ENCODE measurements at regions not wholly inside any gene's neighbourhood (a gene's known extent, or its start where the extent isn't known, plus 50 kb on each side); places are given as distances from the start of the nearest gene placed in this dataset.
A peak's percentile ranks its signal among the peaks of the same experiment; 100 is the strongest.

DNA sequence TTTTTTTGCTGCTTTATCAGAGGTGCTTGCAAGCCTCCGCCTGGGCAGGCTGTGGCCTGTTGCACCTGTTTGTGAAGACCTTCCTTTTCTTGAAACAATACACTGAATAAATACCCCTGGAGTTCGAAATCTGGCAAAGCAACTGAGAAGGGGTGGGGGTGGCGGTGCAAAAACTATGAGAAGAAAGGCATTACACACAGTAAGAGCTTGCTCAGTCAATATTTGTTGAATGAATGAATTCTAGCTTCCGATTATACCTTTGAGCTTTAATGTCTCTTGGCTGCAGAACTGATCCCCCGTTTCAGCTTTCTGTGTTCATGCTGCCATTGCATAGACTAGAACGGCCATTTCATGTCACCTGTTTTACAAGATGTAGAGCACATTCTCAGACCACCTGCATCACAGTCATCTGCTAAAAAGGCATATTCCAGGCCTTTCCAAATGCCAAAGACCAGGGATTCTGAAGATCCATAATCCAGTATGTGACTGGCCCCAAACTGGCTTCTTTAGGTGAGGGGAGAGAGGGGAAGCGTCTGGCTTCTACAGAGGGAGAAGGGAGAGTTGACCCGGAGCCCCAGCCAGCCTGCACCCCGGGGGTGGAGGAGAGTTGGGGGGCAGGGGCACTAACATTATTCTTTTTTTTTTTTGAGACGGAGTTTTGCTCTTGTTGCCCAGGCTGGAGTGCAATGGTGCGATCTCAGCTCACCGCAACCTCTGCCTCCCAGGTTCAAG lies 111.5 kb downstream of the ETS2 start:
- H3K9me3 ChIP-seq (ENCODE audit: control insufficient read depth in 4 of 4, low read length in 3 of 4) = no peaks in the 10 kb centered on the region
- no peaks in the 10 kb centered on the region for H3K27me3 ChIP-seq (ENCODE audit: control insufficient read depth in 4 of 4, insufficient read depth in 4 of 4, low read length in 3 of 4)
- DNase-seq (ENCODE audit: low spot score) = no peak
- H3K36me3 ChIP-seq (ENCODE audit: control insufficient read depth in 4 of 4, insufficient read depth in 3 of 4, low read depth in 1 of 4, low read length in 3 of 4) = no peaks in the 10 kb centered on the region
- peaks cover 0 to 32% (median 16%) of the 10 kb centered on the region in 4 donors for H3K4me1 ChIP-seq (ENCODE audit: control insufficient read depth in 4 of 4, insufficient read depth in 4 of 4, low read length in 3 of 4)
- H3K9ac ChIP-seq (ENCODE audit: low read depth in 1 of 2, low read length in 2 of 2) = peak overlapping the region in 1 of 2 donors; percentile 27
- H3K4me3 ChIP-seq (ENCODE audit: low read depth in 1 of 3, low read length in 3 of 3) = no peak overlapping the region
- peak overlapping the region in 1 of 2 donors; percentile 72 for H3K27ac ChIP-seq (ENCODE audit: low read depth in 1 of 2, low read length in 2 of 2)
- WGBS = 67% methylated on average over 12 of the region's 12 CpGs
- TF ChIP-seq RXRA (IDR thresholded peaks at IDR 0.05) = peak in 1 of 2 donors; percentile 32
- TF ChIP-seq YY1 (IDR thresholded peaks at IDR 0.05) = peak; percentile 36
- no peak for TF ChIP-seq REST (IDR thresholded peaks at IDR 0.05)
- peak in 1 of 2 donors; percentile 33 for TF ChIP-seq HNF4A (conservative IDR thresholded peaks at IDR 0.05)

DNA sequence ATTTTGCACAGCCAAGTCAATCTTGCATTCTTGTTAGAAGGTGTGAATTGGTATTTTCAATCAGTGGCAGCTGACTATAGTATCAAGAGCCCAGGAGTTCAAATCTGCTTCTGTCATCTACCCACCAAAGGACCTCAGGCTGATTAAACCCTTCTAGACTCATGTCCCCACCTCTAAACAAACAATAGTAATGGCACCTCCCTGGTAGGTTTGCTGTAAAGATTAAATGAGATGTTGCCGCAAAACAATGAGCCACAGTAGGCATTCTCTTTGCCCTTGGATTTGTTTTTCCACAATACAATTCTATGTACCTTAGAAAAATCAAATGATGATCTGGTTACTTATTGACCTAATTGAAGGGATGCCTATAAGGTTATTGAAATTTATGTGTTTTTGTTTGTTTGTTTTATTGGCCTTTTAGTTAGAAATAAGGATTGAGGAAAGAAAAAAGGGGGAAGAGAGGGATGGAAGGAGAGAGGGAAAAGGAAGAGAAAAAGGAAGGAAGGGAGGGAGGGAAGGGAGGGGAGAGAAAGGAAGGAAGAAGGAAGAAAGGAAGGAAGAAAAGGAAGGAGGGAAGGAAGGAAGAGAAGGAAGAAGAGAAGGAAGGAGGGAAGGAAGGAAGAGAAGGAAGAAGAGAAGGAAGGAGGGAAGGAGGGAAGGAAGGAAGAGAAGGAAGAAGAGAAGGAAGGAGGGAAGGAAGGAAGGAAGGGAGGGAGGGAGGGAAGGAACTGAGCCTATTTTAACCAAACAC lies 110.7 kb downstream of the ETS2 start:
- H3K27ac ChIP-seq (ENCODE audit: low read depth in 1 of 2, low read length in 2 of 2) = no peak overlapping the region
- no peak overlapping the region for H3K9ac ChIP-seq (ENCODE audit: low read depth in 1 of 2, low read length in 2 of 2)
- no peak for DNase-seq (ENCODE audit: low spot score)
- H3K27me3 ChIP-seq (ENCODE audit: control insufficient read depth in 4 of 4, insufficient read depth in 4 of 4, low read length in 3 of 4) = no peaks in the 10 kb centered on the region
- H3K9me3 ChIP-seq (ENCODE audit: control insufficient read depth in 4 of 4, low read length in 3 of 4) = no peaks in the 10 kb centered on the region
- WGBS = 82% methylated on average over 1 of the region's 1 CpG
- no peaks in the 10 kb centered on the region for H3K36me3 ChIP-seq (ENCODE audit: control insufficient read depth in 4 of 4, insufficient read depth in 3 of 4, low read depth in 1 of 4, low read length in 3 of 4)
- H3K4me1 ChIP-seq (ENCODE audit: control insufficient read depth in 4 of 4, insufficient read depth in 4 of 4, low read length in 3 of 4) = peaks cover 0 to 37% (median 17%) of the 10 kb centered on the region in 4 donors
- TF ChIP-seq NR2F2 (IDR thresholded peaks at IDR 0.05) (no peak), JUND (IDR thresholded peaks at IDR 0.05) (no peak), SP1 (IDR thresholded peaks at IDR 0.05) (no peak), MAX (IDR thresholded peaks at IDR 0.05) (no peak), RXRA (IDR thresholded peaks at IDR 0.05) (no peak), EGR1 (IDR thresholded peaks at IDR 0.05; ENCODE audit: low read depth in 2 of 2) (no peak), YY1 (IDR thresholded peaks at IDR 0.05) (no peak)
- H3K4me3 ChIP-seq (ENCODE audit: low read depth in 1 of 3, low read length in 3 of 3) = no peak overlapping the region

DNA sequence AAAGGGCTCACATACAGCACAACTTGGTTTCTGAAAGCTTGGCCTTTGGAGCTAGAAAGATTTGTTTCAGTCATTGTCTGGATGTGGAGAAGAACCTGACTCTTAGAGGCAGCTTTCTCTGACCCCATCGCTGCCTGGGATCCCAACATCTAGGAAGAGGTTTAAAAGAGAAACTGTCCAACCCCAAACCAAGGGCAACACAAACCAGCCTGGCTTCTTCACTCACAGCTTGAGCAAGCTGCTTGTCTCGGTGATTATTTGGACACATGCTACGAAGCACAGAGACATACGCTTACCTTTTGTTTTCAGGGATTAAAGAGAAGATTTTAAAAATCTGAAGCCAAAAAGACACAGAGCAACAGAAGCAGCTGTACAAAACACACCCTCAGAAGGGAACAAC lies 109.8 kb downstream of the ETS2 start:
- peak overlapping the region in 1 of 2 donors; percentile 15 for H3K9ac ChIP-seq (ENCODE audit: low read depth in 1 of 2, low read length in 2 of 2)
- TF ChIP-seq FOXA1 (IDR thresholded peaks at IDR 0.05) = no peak
- no peak for TF ChIP-seq JUND (IDR thresholded peaks at IDR 0.05)
- no peak for TF ChIP-seq SP1 (IDR thresholded peaks at IDR 0.05)
- WGBS = 93% methylated on average over 4 of the region's 4 CpGs
- H3K36me3 ChIP-seq (ENCODE audit: control insufficient read depth in 4 of 4, insufficient read depth in 3 of 4, low read depth in 1 of 4, low read length in 3 of 4) = no peaks in the 10 kb centered on the region
- H3K27me3 ChIP-seq (ENCODE audit: control insufficient read depth in 4 of 4, insufficient read depth in 4 of 4, low read length in 3 of 4) = no peaks in the 10 kb centered on the region
- no peak for DNase-seq (ENCODE audit: low spot score)
- peak overlapping the region; percentile 7 to 45 for H3K27ac ChIP-seq (ENCODE audit: low read depth in 1 of 2, low read length in 2 of 2)
- H3K4me1 ChIP-seq (ENCODE audit: control insufficient read depth in 4 of 4, insufficient read depth in 4 of 4, low read length in 3 of 4) = peaks cover 0 to 43% (median 20%) of the 10 kb centered on the region in 4 donors
- no peak overlapping the region for H3K4me3 ChIP-seq (ENCODE audit: low read depth in 1 of 3, low read length in 3 of 3)
- no peaks in the 10 kb centered on the region for H3K9me3 ChIP-seq (ENCODE audit: control insufficient read depth in 4 of 4, low read length in 3 of 4)
